HG03159 (cell line): ENCODE measurements at regions not wholly inside any gene's neighbourhood (a gene's known extent, or its start where the extent isn't known, plus 50 kb on each side); places are given as distances from the start of the nearest gene placed in this dataset.

Experiments
- ATAC-seq: cut with Tn5 transposase; IDR thresholded peaks from one replicate; pipeline ENCODE4 v1.9.1; 2021; ENCODE audit warnings: mild to moderate bottlenecking, moderate library complexity; ENCODE audit not compliant: unreplicated experiment

DNA sequence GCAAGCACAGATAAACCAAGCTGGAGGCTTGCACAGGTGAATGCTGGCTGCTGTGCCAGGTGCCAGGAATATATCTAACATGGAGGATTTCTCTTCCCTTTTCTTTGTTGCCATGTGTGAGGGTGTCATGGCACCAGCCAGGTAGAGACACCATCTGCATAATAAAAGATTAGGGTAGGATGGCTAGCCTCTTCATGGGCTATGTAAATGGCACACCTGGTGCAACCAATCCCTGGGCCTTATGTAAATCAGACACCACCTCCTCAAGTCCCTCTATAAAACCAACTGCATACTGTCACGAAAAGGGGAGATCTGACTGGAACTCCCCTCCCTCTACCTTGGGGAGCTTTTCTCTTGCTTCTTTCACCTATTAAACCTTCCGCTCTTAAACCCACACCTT lies 322.5 kb upstream of the POM121L12 start:
- no peak for ATAC-seq

DNA sequence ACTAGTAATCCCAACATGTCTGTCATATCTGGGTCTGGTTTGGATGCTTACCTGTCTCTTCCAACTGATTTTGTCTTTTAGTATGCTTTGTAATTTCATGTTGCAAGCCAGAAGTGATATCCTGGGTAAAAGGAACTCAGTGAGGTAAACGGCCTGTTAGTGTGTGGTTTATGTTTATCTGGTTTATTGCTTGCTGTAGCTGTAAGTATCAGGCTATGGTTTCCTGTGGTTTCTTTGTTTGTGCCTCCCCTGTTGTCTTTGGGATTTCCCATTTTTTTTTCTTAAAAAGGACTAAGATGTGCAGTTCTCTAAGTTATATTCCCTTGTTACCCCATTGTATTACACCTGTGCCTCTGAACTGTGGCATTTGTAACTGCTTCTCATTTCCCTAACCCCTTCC lies 323.5 kb upstream of the POM121L12 start:
- no peak for ATAC-seq

- no peak for ATAC-seq
These were observed 326.6 kb upstream of the POM121L12 start for GRCh38 chr7:52708846-52709245.

DNA sequence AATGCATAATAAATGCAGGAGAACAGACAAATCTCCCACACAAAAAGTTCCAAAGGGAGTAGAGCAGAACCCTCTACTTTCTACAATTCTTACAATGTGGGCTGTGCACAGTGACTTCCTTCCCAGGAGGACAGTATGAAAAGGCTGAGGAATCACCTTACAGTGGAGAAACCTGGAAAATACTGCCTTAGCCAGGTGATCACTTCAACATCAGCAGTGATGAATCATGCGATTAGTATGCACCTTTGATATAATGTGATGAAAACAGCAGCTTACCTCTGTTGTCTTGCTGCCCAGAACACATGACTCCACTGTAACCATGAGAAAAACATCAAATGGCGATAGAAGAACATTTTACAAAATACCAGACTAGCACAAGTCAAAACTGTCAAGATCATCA lies 329.7 kb upstream of the POM121L12 start:
- no peak for ATAC-seq

GRCh38 chr7:52700349-52700748 lies 335.1 kb upstream of the POM121L12 start:
- ATAC-seq, result no peak

DNA sequence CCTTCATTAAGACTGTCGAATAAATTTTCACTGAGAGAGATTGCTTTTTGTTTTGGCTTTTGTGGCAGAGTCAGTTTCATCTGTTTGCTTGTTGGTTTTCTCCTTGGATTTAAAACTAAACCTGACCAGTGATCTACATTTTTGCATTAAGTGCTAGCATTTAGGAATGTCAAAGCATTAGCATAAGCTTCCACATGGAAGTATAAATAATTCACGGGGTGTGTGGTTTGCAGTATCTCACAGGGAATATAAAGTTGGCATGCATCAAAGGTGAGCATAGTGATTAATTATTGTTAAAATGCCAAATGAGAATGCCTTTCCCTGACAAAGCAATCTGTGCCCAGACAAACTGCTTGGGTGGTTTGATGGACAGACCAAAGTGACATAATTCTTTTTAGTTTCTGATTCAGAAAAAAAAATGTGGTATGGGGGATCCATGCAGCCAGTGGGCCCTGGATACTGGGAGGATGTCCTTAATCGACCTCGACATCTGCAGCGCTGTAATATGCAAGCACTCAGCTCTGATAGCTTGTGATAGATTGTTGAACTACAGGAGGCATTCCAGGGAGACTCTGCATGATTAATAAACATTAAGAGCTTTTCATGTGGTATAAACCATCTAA lies 339.3 kb upstream of the POM121L12 start:
- no peak for ATAC-seq

DNA sequence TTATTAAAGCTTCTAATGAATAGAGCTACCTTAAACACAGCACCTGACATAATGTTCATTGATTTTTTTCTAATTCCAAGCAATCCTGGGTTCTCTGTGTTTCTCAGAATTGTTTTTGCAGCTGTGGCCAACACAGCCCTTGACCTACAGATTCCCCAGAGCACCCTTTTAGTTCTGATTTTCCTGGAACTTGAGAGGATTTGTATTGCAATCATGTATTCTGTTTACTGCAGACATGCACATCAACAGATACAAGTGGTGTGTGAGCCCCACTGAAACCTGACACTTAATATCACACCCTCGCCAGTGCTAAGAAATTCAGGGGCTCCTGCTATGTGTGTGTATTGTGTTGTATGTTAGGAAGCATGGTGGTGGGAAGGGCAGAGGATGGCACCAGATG lies 344.2 kb upstream of the POM121L12 start:
- ATAC-seq, result no peak

- no peak for ATAC-seq
These were observed 345.5 kb upstream of the POM121L12 start for GRCh38 chr7:52689912-52690311.

GRCh38 chr7:52685333-52685732 lies 350.1 kb upstream of the POM121L12 start:
- ATAC-seq, result no peak

- ATAC-seq, result no peak
These were observed 351.0 kb upstream of the POM121L12 start for GRCh38 chr7:52684388-52684787.

- no peak for ATAC-seq
These were observed 352.4 kb upstream of the POM121L12 start for GRCh38 chr7:52682993-52683392.

DNA sequence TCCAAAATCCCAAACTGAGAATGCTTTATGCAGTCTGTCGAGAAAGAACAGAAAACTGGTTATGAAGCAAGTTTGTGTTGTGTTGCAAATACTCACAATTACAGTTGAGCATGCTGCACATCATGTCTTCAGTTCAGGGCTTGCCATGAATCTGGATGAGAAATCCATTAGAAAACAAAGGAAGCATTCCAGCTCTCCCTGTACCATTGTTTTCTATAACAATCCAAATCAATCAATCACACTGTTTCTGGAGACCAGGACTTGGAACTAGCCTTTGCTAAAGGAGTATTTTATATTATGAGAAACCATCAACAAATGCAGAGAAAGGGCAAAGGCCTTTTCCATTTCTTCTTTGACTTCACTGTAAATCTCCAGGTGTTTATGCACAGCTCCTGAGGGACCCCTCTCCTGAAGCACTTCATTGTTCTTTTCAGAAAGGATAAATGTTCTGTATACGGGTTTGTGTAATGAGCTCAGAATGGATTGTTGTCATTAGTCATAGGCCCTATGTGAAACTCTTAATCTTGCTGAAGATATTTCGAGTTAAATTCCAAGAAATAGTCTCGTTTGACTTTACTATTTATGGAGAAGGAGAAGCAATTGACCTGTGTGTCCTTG lies 364.7 kb upstream of the POM121L12 start:
- no peak for ATAC-seq

- no peak for ATAC-seq
These were observed 366.4 kb upstream of the POM121L12 start for GRCh38 chr7:52669031-52669430.

DNA sequence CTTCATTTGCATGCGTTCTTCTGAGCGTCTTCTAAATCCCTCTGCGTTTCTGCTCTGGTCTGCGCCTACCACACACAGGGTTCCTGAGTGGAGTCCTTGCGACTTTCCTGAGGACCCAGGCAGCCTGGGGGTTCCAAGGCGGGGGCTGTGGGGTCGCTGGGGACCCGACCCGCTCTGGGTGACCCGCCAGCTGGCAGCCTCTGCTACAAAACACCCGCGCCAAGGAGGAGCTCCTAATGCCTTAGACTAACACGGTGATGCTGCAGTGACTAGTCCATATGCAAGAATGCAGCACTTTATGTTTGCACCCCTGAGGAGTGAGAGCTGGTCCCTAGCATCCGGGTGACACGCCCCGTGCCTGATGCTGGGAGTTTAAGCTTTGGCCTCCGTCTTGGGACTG lies 367.0 kb upstream of the POM121L12 start:
- ATAC-seq, result no peak

DNA sequence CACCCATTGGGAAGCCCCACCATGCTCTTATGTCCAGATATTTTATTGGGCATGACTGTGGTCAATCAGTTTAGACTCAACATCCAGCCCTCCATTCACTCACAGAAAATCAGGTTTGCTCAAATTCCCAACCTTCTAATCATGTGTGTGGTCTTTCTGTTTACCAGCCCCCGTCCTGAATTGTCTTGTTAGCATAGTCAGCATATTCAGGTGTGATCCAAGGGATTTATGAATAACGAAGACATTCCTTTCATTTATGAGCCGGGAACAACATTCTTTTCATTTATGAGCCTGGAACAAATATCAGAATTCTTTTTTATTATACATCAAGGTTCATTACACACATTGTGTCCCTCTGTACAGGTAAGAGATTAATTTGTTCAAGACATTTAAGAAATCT lies 376.3 kb upstream of the POM121L12 start:
- no peak for ATAC-seq

- ATAC-seq, result no peak
These were observed 379.3 kb upstream of the POM121L12 start for GRCh38 chr7:52656098-52656497.

DNA sequence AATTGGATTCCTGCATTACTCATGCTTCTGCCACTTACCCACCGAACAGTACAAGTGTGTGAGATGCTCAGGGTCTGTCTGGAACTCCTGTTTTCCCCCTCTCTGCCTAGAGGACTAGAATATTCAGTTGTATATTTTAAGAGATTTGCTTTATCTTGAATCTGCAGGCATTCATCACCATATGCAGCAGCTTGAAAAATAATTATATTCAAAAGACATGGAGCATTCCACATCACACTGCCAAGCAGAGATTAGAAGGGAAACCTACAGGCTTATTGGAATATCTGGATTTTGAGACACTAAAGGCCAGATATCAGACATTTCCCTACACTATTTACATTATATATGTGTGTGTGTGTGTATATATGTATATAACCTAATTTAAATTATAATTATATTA lies 382.8 kb upstream of the POM121L12 start:
- ATAC-seq, result no peak

DNA sequence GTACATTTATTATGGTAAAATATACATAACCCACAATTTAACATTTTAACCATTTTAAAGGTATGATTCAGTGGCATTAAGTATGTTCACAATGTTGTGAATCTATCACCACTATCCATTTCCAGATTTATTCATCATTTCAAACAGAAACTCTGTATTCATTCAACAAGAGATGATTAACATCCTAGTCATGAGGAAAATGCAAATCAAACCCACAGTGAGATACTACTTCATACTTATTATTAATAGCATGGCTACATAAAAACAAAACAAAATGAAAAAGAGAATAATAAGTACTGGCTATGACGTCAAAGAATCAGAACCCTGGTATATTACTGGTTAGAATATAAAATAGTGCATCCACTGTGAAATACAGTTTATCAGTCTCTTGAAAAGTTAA lies 386.6 kb upstream of the POM121L12 start:
- no peak for ATAC-seq

DNA sequence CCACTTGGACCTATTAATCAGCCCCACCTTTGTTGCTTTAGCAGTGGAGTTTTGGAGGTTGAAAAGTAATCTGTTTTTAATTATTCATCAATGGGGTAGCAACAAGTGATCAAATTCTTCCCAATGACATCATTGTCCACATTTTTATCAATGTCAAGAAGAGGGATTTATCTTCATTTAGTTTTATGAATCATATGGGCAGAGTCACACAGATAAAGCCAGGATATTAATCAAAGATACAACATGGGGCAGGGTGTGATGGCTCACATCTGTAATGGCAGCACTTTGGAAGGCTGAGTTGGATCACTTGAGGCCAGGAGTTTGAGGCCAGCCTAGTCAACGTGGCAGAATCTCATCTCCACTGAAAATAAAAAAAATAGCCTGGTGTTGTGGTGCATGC lies 388.4 kb upstream of the POM121L12 start:
- no peak for ATAC-seq

- no peak for ATAC-seq
These were observed 395.5 kb upstream of the POM121L12 start for GRCh38 chr7:52639981-52640380.

GRCh38 chr7:52639126-52639525 lies 396.3 kb upstream of the POM121L12 start:
- ATAC-seq, result no peak

DNA sequence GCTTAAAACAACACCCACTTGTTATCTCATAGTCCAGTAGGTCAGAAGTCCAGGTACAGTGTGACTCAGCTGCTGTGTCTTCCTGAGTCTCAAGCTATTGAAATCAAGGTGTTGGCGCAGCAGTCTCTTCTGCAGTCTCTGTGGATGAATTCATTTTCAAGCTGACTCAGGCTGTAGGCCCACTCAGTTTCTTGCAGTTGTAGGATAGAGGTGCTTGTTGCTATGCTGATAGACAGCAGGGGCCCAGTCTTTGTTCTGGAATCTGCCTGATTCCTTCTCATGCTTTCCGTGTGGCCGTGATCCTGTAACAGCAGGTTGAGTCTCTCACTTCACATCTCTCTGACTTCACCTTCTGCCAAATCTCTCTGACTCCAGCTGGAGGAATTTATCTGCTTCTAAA lies 400.4 kb upstream of the POM121L12 start:
- no peak for ATAC-seq

DNA sequence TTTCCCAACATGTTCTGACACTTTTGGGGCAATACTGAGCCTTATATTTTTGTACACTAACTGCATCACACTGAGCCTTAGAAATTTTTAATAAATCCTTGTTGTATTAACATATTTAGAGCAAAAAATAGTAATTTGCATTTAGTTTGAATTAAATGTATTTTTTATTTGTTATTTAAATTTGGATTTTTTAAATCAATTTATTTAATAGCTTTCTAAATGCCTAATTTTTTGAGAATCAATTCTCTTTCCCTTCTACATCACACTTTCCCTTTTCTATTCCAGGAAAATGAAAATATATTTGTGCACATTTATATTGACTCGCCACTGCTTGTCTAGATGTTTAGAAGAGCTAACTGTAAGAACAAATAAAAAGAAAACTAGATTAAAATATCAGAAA lies 414.6 kb upstream of the POM121L12 start:
- ATAC-seq, result no peak
